SK-N-MC (cell line): ENCODE measurements at regions not wholly inside any gene's neighbourhood (a gene's known extent, or its start where the extent isn't known, plus 50 kb on each side); places are given as distances from the start of the nearest gene placed in this dataset.
"Not testable (repeated sequence)": the region's sequence is repeated elsewhere in the genome, so short reads cannot be mapped to it uniquely, and the experiment has no call there.

Experiments used
- DNase-seq: peaks from one replicate; pipeline ENCODE4 v3.0.0-alpha.2; 2011; ENCODE audit warnings: low read depth, low spot score
- H3K27ac ChIP-seq: fragments of 200-600 bp; sonication (generic); 2 replicates; pipeline ENCODE4 v1.5.1; 2016; ENCODE audit warnings: mixed run types
- H3K36me3 ChIP-seq: fragments of 200-600 bp; sonication (generic); 2 replicates; pipeline ENCODE4 v1.6.1; 2017; ENCODE audit warnings: antibody characterized with exemption, low read length, mixed read lengths; ENCODE audit not compliant: insufficient read depth
- H3K4me3 ChIP-seq: fragments of 200-600 bp; sonication (generic); 2 replicates; pipeline ENCODE4 v1.5.1; 2016
- H3K9ac ChIP-seq: fragments of 200-600 bp; sonication (generic); 2 replicates; pipeline ENCODE4 v1.8.0; 2017; ENCODE audit warnings: mixed run types, mixed read lengths; ENCODE audit not compliant: insufficient read length
- H3K9me3 ChIP-seq: fragments of 200-600 bp; sonication (generic); 2 replicates; pipeline ENCODE4 v1.6.1; 2017; ENCODE audit warnings: low read depth, mild to moderate bottlenecking, antibody characterized with exemption, low read length, moderate library complexity, mixed read lengths
- EZH2 ChIP-seq: fragments of 200-600 bp; sonication (generic); IDR thresholded peaks from one replicate; pipeline ENCODE4 v1.6.1; 2017; ENCODE audit warnings: antibody characterized with exemption
- FOXP2 ChIP-seq: optimal IDR thresholded peaks from 2 replicates; pipeline ENCODE3; 2011; ENCODE audit warnings: mild to moderate bottlenecking, moderate library complexity; ENCODE audit not compliant: insufficient read depth; ENCODE audit errors: extremely low read length, control extremely low read depth
- POLR2AphosphoS5 ChIP-seq: IDR thresholded peaks from 2 replicates; pipeline ENCODE4 v1.6.1; 2012; ENCODE audit warnings: mild to moderate bottlenecking, low read depth, low read length, borderline replicate concordance

DNA sequence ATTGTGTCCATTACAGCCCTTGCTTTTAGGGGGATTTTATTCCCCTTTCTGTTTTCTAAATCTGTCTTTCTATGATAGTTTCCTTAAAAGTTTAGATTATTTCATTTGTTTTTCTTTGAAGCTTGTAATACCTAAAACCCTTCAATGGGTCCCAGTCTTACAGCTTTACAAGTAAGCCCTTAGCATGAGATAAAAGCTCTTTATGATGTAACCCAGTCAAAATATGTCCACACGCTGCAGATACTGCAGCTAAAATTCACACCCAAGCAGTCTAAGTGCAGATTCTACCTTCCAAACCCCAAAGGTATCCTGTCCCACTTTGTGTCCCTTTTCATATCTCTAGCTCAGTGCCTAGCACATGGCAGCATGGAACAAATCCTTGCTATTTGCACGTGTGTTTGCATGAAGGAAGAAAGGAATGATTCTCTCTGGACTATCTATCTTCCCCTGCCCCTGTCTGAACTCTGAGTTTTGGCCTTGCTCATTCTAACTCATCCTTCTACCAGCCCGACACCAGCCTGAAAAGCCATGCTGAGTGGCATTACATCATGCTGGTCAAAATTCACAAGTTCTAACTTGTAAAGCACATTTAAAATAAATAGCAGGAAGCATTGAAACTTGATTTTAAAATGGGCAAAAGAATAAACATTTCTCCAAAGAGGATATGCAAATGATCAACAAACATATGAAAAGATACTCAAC lies 623.2 kb downstream of the IRS1 start:
- no peaks in the 10 kb centered on the region for H3K36me3 ChIP-seq

DNA sequence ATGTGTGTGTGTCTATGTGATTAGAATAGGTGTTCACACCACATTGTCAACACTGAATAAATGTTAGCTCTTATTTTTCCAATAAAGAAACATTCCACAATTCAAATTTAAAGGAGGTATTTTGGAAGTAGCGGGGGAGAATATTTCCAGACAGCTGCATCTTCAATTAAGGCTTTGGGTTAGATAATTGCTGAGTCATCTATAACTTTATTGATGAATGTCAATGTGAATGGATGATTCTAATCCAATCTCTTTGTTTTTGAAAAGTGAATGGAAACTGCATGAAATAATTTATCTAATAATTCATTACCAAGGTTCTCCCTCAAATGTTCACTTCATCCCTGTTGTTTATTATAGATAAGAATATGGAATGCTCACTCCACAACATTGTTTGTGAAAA lies 625.2 kb downstream of the IRS1 start:
- Histone ChIP-seq H3K4me3 (no peak overlapping the region), H3K9ac (no peak overlapping the region), H3K27ac (no peak overlapping the region), H3K36me3 (no peaks in the 10 kb centered on the region), H3K9me3 (no peaks in the 10 kb centered on the region)
- no peak for DNase-seq
- TF ChIP-seq EZH2 (no peak), FOXP2 (no peak), POLR2AphosphoS5 (no peak)

More for the DNA sequence above, 623.2 kb downstream of the IRS1 start:
- Histone ChIP-seq H3K4me3 (no peak overlapping the region), H3K9ac (no peak overlapping the region), H3K27ac (no peak overlapping the region), H3K9me3 (no peaks in the 10 kb centered on the region)
- no peak for DNase-seq
- TF ChIP-seq EZH2 (no peak), POLR2AphosphoS5 (no peak), FOXP2 (no peak)

DNA sequence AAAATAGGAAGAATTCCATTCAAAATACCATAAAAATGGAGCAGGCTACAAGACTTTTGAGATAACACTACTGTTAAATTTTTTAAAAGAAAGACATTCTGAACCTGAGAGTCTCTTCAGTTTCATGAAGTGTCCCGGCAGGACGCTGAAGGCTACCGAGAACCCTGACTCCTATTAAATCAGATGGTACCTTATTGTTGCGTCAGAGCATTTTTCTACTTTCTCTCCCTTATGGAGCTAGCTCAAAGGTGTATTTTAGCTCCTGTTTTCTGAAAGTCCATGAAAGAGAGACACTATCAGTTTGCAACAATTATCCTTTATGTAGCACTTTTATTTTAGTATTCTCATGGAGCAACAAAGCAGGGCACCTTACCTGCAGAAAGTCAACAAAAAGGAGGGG lies 626.7 kb downstream of the IRS1 start:
- H3K27ac ChIP-seq, result no peak overlapping the region

DNA sequence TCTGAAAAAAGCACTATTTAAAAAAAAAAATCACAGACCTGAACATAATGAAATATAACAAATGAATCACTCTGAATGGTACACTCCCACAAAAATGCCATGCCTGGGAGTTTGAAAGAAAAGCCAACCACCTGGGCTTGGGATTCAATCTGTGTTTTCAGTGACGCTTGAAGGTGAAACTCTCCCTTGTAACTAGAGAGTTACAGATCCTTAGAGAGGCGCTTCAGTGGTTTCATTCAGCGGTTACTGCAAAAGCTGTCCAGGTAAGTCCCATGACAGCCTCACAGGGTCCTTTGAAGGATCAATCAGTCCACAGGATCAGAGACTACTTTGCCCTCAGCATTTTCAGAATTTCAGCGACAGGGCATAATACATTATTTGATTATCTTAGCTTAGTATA lies 627.3 kb downstream of the IRS1 start:
- TF ChIP-seq EZH2 (no peak), POLR2AphosphoS5 (no peak), FOXP2 (no peak)
- no peak overlapping the region for H3K9ac ChIP-seq
- H3K9me3 ChIP-seq, result no peaks in the 10 kb centered on the region
- H3K4me3 ChIP-seq, result no peak overlapping the region
- no peaks in the 10 kb centered on the region for H3K36me3 ChIP-seq
- no peak for DNase-seq
- H3K27ac ChIP-seq, result no peak overlapping the region

More for the DNA sequence above, 626.7 kb downstream of the IRS1 start:
- DNase-seq, result no peak
- TF ChIP-seq EZH2 (no peak), POLR2AphosphoS5 (no peak), FOXP2 (no peak)
- Histone ChIP-seq H3K36me3 (no peaks in the 10 kb centered on the region), H3K4me3 (no peak overlapping the region), H3K9ac (no peak overlapping the region), H3K9me3 (no peaks in the 10 kb centered on the region)

GRCh38 chr2:226169751-226170581 lies 629.7 kb downstream of the IRS1 start:
- H3K36me3 ChIP-seq, result no peaks in the 10 kb centered on the region
- no peaks in the 10 kb centered on the region for H3K9me3 ChIP-seq
- H3K9ac ChIP-seq, result no peak overlapping the region
- no peak for TF ChIP-seq FOXP2
- no peak for TF ChIP-seq EZH2
- TF ChIP-seq POLR2AphosphoS5, result no peak
- no peak overlapping the region for H3K27ac ChIP-seq
- H3K4me3 ChIP-seq, result no peak overlapping the region
- DNase-seq, result no peak

DNA sequence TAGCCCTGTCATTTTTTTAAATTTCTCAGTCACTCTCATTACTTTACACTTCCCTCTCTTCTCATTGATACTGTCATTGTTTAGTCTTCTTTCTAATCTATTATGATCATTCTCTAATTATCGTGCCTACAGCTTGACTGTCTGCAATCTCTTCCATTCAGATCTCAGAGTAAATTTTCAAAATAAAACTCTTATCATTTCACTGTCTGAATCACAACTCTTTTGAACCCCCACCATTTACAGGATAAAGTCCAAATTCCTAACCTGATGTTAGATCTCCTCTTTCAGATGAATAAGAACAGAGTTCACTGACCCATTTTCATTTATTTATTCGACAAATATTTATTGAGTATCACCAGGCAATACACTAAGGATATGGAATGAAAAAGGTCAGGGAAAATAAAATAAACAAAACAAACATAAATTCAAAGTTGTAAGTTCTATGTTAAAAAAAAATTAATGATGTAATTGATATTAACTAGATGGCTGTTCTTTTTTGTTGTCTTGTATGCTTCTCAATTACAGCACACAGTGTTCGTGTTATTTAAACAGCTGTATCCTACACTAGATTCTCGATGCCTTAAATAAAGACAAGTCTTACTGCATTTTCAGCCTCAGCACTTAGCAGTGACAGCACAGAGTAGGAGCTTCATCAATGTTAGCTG lies 631.0 kb downstream of the IRS1 start:
- H3K27ac ChIP-seq, result no peak overlapping the region
- H3K36me3 ChIP-seq, result no peaks in the 10 kb centered on the region
- DNase-seq, result no peak
- H3K4me3 ChIP-seq, result no peak overlapping the region
- no peak overlapping the region for H3K9ac ChIP-seq
- H3K9me3 ChIP-seq, result no peaks in the 10 kb centered on the region
- TF ChIP-seq POLR2AphosphoS5 (no peak), EZH2 (no peak), FOXP2 (no peak)

- H3K36me3 ChIP-seq, result no peaks in the 10 kb centered on the region
- no peak overlapping the region for H3K9ac ChIP-seq
- H3K4me3 ChIP-seq, result no peak overlapping the region
- TF ChIP-seq FOXP2 (no peak), EZH2 (no peak), POLR2AphosphoS5 (no peak)
- no peak overlapping the region for H3K27ac ChIP-seq
- no peak for DNase-seq
- H3K9me3 ChIP-seq, result no peaks in the 10 kb centered on the region
Observed at GRCh38 chr2:226164512-226164911, 635.1 kb downstream of the IRS1 start.

GRCh38 chr2:226160617-226161016 lies 639.0 kb downstream of the IRS1 start:
- DNase-seq, H3K9ac ChIP-seq, H3K36me3 ChIP-seq, H3K4me3 ChIP-seq, H3K9me3 ChIP-seq, H3K27ac ChIP-seq: not testable (repeated sequence)
